ENCODE measurements at regions not wholly inside any gene's neighbourhood (a gene's known extent, or its start where the extent isn't known, plus 50 kb on each side); places are given as distances from the start of the nearest gene placed in this dataset.

DNA sequence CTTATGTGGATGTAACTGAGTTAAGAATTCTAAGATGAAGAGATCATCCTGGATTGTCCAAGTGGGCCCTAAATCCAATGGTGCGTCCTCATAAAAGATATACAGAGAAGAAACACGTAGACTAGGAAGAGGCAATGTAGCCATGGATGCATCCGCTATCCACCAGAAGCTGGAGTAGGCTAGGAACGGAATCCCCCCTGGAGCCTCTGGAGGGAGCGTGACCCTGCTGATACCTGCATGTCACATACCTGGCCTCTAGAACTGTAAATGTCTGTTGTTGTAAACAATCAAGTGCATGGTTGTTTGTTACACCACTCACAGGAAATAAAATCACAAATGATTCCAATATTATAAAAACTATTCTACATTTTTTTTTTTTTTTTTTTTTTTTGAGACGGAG is 254.5 kb upstream of the RORA start:
- no peak for TF ChIP-seq CTCF (IDR thresholded peaks at IDR 0.05; ENCODE audit: control insufficient read depth, extremely low read depth, insufficient read depth)
- no peak overlapping the region for H3K4me3 ChIP-seq (ENCODE audit: low read depth, low read length)
- DNase-seq (ENCODE audit: low read depth) = no peak

DNA sequence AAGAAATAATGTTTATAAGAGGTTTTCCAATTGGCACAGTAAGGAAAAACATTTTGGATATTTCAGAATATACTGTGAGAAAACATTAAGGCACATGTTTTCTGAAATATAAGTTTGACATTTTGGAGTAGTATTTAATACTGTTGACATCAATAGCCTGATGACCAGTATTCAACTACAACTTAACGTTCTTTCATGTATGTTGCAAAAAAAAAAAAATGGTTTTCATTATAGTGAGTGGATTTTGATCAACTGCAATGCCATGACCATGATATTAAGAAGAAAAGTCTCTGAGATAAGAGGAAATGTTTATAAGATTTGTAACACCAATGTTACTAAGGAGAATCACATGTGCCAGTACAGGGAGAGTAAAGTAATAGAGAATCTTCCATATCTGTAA is 252.8 kb upstream of the RORA start:
- TF ChIP-seq CTCF (IDR thresholded peaks at IDR 0.05; ENCODE audit: control insufficient read depth, extremely low read depth, insufficient read depth) = no peak
- no peak for DNase-seq (ENCODE audit: low read depth)

DNA sequence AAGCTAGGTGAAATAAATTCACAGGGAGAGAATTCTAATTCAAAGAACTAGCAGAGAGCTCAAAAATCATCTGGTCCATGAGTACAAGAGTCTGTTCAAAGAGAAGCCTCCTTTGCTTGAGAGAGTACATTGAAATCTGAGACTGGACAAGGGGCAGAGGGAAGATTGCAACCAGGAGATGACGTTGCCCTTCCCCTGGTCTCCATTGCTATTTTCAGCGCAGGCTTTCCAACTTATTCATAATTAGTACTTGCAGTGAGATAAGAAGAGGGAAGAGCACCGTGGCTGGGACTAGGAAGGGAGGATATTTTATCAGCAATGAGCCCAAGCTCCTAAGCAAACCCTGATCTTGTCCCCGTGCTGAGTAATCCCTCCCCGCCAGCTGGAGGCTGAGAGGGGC is 251.8 kb upstream of the RORA start:
- no peak for DNase-seq (ENCODE audit: low read depth)
- H3K4me3 ChIP-seq (ENCODE audit: low read depth, low read length) = no peak overlapping the region
- no peak for TF ChIP-seq CTCF (IDR thresholded peaks at IDR 0.05; ENCODE audit: control insufficient read depth, extremely low read depth, insufficient read depth)

More for the DNA sequence above, 252.8 kb upstream of the RORA start:
- H3K4me3 ChIP-seq (ENCODE audit: low read depth, low read length) = no peak overlapping the region

- no peak for DNase-seq (ENCODE audit: low read depth)
- TF ChIP-seq CTCF (IDR thresholded peaks at IDR 0.05; ENCODE audit: control insufficient read depth, extremely low read depth, insufficient read depth) = no peak
- H3K4me3 ChIP-seq (ENCODE audit: low read depth, low read length) = no peak overlapping the region
Measured at GRCh38 chr15:61480295-61480694, 251.2 kb upstream of the RORA start.

- H3K4me3 ChIP-seq (ENCODE audit: low read depth, low read length) = no peak overlapping the region
- no peak for TF ChIP-seq CTCF (IDR thresholded peaks at IDR 0.05; ENCODE audit: control insufficient read depth, extremely low read depth, insufficient read depth)
- DNase-seq (ENCODE audit: low read depth) = no peak
Measured at GRCh38 chr15:61479613-61480012, 250.5 kb upstream of the RORA start.

- no peak for TF ChIP-seq CTCF (IDR thresholded peaks at IDR 0.05; ENCODE audit: control insufficient read depth, extremely low read depth, insufficient read depth)
- H3K4me3 ChIP-seq (ENCODE audit: low read depth, low read length) = no peak overlapping the region
- DNase-seq (ENCODE audit: low read depth) = no peak
Measured at GRCh38 chr15:61476741-61477140, 247.6 kb upstream of the RORA start.

- H3K4me3 ChIP-seq (ENCODE audit: low read depth, low read length) = no peak overlapping the region
- TF ChIP-seq CTCF (IDR thresholded peaks at IDR 0.05; ENCODE audit: control insufficient read depth, extremely low read depth, insufficient read depth) = no peak
- no peak for DNase-seq (ENCODE audit: low read depth)
Measured at GRCh38 chr15:61474796-61475195, 245.7 kb upstream of the RORA start.
